GM19438 (cell line): ENCODE measurements at regions not wholly inside any gene's neighbourhood (a gene's known extent, or its start where the extent isn't known, plus 50 kb on each side); places are given as distances from the start of the nearest gene placed in this dataset.
"Not testable (repeated sequence)": the region's sequence is repeated elsewhere in the genome, so short reads cannot be mapped to it uniquely, and the experiment has no call there.

ENCODE experiments used
- ATAC-seq: cut with Tn5 transposase; IDR thresholded peaks from one replicate; pipeline ENCODE4 v1.9.1; 2021; ENCODE audit warnings: low read depth; ENCODE audit not compliant: unreplicated experiment

DNA sequence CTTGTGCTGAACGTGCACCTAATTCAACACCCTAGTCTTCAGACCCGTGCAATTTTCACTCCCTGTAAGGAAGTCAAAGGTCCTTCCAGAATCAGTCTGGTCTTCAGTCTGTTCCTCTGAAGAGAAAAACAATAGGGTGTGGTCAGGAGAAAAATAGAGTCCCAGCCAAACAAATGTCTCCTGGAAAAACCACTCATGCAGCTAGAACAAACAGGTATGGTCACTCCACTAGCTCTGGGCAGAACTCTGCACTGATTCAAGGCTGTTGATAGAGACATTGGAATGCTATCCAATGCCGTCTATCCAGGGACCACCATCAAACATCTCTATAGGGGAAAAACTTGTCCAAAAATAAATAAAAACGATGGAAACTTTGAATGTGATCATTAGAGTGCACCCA is 81.8 kb upstream of the MAP3K1 start:
- no peak for ATAC-seq

DNA sequence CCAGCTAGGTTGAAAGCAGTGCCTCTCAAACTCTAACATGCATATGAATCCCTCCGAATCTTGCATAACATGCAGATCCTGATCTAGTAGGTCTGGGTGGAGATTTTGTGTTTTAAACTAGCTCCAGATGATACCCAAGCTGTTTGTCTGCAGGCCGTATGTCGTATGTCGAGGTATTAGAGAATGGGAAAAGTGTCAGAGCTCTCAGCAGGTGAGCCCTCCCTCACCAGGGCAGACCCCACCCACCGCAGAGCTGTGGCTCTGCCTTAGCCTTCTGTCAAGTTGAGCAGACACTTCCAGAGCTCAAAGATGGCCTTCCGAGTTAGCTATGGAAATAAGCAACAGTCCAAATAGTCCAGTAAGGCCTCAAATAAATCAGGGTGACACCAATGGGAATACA is 83.2 kb upstream of the MAP3K1 start:
- ATAC-seq: no peak

DNA sequence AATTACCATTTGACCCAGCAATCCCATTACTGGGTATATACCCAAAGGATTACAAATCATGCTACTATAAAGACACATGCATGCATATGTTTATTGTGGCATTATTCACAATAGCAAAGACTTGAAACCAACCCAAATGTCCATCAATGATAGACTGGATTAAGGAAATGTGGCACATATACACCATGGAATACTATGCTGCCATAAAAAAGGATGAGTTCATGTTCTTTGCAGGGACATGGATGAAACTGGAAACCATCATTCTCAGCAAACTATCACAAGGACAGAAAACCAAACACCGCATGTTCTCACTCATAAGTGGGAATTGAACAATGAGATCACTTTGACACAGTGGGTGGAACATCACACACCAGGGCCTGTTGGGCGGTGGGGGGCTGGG is 83.9 kb upstream of the MAP3K1 start:
- not testable (repeated sequence) for ATAC-seq

DNA sequence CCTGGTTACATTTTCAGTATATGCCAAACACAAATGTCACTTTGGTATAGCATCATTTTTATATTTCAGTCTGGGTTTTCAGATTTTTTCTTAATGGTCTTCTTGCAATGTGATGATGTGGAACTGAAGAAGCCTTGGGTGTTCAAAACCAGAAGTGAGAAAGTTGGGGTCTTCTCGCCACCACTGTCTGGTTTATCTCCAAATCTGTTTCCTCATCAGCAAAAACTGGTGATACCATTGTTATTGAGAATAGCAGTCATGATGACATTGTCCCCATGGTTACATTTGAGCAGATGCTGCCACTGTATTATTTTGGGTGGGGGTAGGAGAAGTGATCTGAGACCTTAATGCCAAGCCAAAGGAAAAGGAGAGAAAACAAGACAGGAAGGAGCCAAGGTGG is 85.9 kb upstream of the MAP3K1 start:
- ATAC-seq: no peak

DNA sequence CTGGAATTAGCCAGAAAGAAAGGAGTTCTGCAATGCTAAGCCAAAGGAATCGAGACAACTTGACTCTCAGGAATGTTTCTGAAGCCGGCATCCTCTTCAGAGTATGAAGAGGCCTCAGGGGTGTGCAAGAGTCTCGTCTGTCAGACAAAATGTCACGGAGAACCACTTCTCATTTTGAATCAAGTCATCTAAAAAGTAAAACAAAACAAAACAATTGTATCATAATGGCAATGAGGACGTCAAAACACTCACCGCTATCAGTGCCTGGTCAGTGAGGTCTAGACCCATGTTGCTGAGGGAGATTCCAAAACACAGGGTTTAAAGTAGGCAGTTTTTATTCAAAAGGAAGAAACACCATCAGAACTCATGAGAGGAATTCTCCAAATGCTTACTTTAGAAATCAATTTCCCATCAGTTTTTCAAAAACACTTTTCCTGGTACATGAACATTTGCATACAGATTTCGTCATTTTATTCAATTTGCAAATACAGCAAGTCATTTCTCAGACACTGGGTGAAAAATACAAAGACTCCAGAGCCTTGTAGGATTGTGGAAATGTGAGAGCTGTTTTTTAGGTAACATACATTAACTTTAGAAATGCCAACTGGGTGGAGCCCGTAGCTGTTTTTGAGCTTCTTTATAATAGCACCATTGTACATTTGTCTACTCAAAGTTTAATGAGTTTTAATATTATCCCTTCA is 89.5 kb upstream of the MAP3K1 start:
- ATAC-seq: no peak

DNA sequence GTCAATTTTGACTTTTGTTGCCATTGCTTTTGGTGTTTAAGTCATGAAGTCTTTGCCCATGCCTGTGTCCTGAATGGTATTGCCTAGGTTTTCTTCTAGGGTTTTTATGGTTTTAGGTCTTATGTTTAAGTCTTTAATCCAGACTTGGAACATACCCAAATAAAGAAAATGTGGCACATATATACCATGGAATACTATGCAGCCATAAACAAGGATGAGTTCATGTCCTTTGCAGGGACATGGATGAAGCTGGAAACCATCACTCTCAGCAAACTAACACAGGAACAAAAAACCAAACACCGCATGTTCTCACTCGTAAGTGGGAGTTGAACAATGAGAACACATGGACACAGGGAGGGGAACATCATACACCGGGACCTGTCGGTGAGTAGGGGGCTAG is 90.5 kb upstream of the MAP3K1 start:
- not testable (repeated sequence) for ATAC-seq

DNA sequence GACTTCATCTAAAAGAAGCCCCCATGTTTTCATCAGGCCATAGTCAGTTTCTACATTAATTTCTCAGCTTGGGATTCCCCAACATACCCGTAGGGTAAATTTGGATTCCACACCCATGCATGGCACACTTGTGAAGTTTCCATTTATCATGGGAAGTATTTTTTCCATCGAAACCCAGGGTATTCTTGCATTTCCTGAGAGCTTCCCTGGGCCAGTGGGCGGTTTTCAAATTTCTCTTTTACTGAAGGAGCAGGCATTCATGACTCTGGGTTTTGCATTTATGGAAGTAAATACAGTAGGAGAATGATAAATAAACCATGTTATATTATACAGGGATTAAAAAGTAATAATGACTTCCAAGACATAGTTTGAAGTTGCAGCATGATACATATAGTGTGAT is 93.0 kb upstream of the MAP3K1 start:
- no peak for ATAC-seq

DNA sequence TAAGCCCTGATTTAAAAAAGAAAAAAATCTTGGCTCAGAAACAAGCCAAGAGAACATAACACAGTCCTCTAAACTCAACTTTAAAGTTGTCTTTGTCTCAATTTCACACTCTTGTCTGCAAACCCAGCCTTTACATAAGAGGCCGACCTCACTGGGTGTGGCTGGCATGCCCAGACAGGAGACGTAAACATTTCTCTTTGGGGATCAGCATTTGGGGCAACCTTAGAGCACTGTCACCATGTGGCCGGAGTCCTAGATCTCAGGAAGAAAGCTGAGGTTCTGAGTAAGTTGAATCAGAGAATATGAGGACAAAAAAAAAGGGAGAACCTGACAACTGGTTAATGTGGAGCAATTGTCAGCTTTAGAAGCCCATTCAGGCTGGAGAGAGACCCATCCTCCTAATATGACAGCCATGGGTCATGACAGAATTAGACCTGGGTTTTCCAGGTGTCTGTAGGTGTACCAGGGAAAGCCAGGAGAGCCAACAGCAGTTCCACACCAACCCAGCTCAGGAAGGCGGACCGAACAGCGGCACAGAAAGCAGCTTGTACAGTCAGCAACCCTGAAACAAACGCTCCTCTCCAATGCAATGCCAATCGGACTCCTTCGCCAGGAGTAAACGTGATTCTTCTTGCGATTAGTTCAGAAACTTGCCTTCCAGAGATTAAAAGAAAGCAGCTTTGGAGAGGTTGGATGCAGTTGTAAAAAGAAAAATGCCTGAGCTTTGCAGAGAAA is 97.9 kb upstream of the MAP3K1 start:
- ATAC-seq: no peak

DNA sequence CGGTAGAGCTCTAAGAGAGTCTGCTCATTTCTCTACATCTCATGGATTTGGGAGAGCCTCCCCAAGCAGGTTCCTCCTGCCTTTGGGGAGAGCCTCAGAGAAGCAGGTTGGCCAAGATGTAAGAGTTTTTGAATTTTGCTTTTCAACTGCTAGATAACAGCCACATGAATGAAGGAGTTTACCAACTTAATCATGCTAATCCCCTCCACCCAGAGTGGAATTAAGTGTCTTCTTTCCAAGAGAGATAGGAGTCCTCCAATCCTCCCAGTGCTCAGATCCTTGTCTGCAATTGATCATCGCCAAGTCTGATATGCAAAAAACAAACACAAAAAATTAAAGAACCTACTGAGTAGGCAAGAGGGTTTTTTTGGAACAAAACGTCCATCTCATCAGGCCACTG is 99.4 kb upstream of the MAP3K1 start:
- no peak for ATAC-seq

DNA sequence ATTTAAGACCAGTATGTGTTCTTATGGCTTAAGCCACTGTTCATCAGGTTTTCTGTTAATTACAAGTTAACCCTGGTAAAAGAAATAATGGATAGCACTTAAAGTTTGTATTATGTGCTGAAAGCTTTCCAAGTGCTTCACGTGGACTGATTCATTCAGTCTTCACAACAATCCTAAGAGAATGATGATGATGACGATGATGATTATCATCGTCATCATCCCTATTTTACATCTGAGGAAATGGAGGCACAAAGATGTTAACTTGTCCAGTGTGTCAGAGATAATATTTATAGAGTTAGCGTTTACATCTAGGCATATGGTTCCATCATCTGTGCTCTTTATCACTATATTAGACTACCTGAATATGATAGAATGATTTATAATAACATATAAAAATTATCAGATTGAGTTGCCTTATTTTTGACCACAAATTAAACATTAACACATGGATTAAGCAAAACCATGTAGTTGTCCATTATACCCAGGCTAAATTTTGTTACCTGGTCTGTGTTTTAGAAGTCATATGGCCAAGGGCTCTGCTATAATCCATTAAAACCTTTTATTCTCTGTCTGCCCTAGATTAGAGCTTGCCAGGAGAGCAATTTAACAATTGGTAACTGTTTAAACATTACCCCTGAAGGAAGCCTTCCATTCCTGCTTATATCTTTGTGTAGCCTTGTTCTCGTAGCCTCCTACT is 102.3 kb upstream of the MAP3K1 start:
- no peak for ATAC-seq

DNA sequence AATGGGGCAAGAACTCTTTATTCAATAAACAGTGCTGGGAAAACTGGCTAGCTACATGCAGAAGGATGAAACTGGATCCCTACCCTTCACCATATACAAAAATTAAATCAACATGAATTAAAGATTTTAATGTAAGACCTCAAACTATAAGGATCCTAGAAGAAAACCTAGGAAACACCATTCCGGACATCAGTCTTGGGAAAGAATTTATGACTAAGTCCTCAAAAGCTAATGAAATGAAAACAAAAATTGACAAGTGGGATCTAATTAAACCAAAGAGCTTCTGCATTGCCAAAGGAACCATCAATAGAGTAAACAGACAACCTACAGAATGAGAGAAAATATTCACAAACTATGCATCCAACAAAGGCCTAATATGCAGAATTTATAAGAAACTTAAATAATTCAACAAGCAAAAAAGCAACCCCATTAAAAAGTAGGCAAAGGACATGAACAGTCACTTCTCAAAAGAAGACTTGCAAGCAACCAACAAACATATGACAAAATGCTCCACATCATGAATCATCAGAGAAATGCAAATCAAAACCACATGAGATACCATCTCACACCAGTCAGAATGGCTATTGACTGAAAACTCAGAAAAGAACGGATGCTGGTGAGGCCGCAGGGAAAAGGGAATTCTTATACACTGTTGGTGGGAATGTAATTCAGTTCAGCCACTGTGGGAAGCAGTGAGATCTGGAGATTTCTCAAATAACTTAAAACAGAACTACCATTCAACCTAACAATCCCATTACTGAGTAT is 104.3 kb upstream of the MAP3K1 start:
- ATAC-seq: no peak

DNA sequence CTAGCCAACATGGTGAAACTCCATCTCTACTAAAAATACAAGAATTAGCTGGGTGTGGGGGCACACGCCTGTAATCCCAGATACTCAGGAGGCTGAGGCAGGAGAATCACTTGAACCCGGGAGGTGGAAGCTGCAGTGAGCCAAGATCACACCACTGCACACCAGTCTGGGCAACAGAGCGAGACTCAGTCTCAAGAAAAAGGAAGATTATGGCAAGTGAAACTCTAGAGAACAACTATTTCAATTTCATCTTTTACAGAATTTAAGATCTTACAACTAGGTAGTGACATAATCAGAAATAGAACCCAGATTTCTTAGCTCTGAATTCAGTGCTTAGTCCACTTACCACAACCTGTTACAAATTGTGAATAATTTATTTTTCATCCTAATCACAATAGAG is 108.8 kb upstream of the MAP3K1 start:
- no peak for ATAC-seq

DNA sequence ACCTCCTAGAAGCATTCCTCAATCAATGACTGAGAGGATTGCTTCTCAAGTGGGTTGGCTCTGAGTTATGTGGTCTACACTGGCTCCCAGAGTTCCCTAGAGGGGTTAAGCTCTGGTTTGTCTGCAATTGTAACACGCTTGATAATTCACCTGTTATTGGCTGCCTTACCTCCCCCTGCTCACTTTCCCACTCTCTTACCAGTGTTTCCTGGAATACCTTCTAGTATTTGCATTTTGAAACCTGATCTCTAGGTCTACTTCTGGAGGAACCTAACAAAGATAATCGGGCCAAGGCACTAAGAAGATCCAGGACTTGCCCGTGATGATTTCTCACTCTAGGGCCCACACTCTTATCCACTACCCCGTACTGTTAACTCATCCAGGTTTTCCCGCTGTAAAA is 110.1 kb upstream of the MAP3K1 start:
- no peak for ATAC-seq

DNA sequence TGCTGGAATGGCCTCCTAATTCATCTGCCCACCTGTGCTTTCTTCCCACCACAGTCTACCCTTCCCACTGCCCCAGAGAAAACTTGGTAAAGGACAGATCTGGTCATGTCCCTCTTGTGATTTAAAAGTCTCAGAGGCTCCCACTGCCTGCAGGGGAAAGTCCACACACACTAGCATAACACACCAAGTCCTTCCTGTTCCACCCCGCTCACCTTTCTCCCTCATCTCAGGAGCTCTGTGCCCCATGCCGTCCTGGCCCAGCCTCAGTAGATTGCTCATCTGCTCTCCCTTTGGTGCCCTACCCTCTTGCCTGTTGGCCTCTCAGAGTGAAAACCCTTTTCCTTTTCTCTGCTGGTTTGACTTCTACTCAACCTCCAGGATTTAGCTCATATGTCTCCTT is 111.4 kb upstream of the MAP3K1 start:
- no peak for ATAC-seq

DNA sequence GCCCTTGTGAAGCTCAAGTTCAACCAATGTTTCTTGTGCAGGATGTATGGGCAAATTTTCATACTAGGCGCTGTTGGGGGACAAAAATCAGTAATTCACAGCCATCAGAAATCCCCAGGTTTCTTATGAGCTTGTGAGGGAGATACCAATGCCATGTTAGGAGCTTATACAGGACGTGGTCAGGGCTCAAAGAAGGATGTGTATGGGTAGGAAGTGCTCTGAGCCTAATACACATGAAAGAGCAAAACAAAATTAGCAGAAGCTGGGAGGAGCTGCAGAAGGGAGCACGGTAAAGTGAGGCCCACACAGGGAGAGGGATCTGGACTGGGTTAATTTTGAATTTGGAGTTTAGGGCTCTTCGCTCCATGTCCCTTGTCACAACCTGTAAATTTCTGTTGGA is 114.6 kb upstream of the MAP3K1 start:
- no peak for ATAC-seq

DNA sequence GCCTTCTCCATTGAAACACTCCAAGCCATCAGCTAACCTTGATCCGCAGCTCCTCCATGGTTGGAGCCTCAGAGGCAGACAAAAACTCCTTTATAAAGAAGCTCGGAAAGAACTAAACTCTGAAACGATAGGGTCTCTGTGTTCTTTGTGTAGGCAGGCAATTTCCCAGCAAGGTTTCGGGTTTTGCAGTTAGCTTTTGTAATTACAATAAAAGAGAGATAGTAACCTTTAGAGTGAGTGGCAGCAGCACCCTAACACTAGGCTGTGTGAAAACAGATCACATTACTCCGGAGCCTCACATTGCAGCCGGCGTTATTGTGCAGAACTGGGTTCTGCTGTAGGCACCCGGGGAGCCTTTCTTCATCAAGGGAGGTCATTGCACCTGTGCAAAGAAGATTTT is 115.8 kb upstream of the MAP3K1 start:
- no peak for ATAC-seq

DNA sequence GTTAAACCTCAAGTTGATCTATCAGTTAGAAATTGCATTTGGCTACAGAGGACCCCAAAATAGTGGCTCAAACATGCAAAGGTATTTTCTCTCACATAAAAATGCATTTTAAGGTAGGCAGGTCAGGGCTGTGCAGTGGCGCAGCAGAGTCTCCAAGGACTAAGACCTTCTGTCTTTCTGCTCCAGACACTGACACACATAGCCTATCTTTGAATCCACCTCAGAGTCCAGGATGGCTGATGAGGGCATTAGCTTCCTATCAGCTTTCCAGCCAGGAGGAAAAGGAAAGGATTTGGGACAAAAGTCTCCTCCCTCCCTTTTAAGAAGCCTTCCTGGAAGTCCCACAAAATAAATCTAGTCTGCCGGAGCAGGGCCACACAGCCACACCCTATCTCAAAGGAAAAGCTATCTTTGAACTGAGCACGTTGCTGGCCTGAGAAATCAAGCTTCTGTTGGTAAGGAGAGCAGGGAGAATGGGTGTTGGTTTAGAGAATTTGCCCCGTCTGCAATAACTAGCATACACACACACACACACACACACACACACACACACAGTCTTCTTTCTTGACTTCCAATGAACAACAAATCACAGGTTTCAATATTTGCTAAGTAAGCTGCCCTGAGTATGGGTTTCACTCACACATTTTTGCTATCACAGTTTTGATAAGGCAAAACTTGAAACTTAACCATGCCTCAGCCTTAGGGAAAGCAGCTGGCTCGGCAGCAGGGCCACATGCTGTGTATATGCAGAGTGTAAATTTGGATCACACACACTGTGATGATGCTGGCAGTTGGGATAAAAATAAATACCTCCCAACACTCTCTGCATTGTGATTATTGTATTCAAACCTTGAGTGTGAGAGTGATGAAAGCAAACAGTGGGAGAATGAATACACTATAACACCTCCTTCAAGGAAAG is 116.6 kb upstream of the MAP3K1 start:
- ATAC-seq: no peak

DNA sequence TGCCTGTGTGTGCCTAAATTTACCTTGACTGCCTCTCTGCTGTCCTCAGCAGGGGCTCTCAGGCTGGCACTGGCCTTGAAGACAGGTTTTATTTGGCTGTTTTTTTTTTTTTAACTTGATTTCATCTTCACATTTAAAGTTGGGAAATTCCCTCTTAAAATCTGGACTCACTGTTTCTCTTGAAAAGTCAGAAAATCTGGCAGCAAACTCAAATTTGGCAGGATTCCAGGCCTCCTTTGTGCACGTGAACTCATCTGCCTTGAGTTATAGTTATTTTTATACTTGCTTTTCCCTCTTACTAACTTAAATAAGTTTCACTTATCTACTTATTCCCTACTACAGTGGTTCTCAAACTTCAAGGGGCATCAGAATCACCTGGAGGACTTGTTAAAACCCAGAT is 118.4 kb upstream of the MAP3K1 start:
- no peak for ATAC-seq

DNA sequence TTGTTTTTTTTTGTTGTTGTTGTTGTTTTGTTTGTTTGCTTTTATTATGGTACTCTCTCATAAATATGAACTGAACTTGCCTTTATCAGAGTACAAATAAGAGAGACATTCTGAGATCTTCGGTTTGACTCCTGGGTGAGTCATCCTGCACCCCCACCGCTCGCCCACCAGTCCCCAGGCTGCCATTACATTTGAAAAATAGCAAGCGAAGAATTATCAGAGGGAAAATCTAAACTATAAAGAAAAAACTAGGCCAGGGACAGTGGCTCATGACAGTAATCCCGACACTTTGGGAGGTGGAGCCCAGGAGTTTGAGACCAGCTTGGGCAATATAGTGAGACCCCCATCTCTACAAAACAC is 122.1 kb upstream of the MAP3K1 start:
- ATAC-seq: no peak
